GM18502 (cell line): ENCODE measurements at regions not wholly inside any gene's neighbourhood (a gene's known extent, or its start where the extent isn't known, plus 50 kb on each side); places are given as distances from the start of the nearest gene placed in this dataset.
A peak's percentile ranks its signal among the peaks of the same experiment; 100 is the strongest.

Experiments used
- ATAC-seq: cut with Tn5 transposase; IDR thresholded peaks from one replicate; pipeline ENCODE4 v1.9.1; 2021; ENCODE audit warnings: mild to moderate bottlenecking; ENCODE audit not compliant: unreplicated experiment, poor library complexity

- ATAC-seq = no peak
Measured at GRCh38 chr2:18395555-18395954, 164.9 kb downstream of the RDH14 start.

- peak; percentile 95 for ATAC-seq
Measured at GRCh38 chr2:18387441-18388206, 172.8 kb downstream of the RDH14 start.

GRCh38 chr2:18384242-18384641 lies 176.2 kb downstream of the RDH14 start:
- no peak for ATAC-seq

- ATAC-seq = no peak
Measured at GRCh38 chr2:18381386-18381785, 179.1 kb downstream of the RDH14 start.

GRCh38 chr2:18380321-18380720 lies 180.1 kb downstream of the RDH14 start:
- ATAC-seq = no peak

- no peak for ATAC-seq
Measured at GRCh38 chr2:18379870-18380269, 180.6 kb downstream of the RDH14 start.

GRCh38 chr2:18378020-18378653 lies 182.3 kb downstream of the RDH14 start:
- peak; percentile 95 for ATAC-seq

- ATAC-seq = no peak
Measured at GRCh38 chr2:18376936-18377335, 183.5 kb downstream of the RDH14 start.

- no peak for ATAC-seq
Measured at GRCh38 chr2:18373664-18374063, 186.8 kb downstream of the RDH14 start.

- no peak for ATAC-seq
Measured at GRCh38 chr2:18373081-18373480, 187.4 kb downstream of the RDH14 start.

GRCh38 chr2:18372641-18373040 lies 187.8 kb downstream of the RDH14 start:
- no peak for ATAC-seq

- ATAC-seq = no peak
Measured at GRCh38 chr2:18369760-18370159, 190.7 kb downstream of the RDH14 start.

GRCh38 chr2:18368008-18368407 lies 192.4 kb downstream of the RDH14 start:
- ATAC-seq = no peak

GRCh38 chr2:18365342-18365741 lies 195.1 kb downstream of the RDH14 start:
- no peak for ATAC-seq

GRCh38 chr2:18363348-18363747 lies 197.1 kb downstream of the RDH14 start:
- ATAC-seq = no peak

GRCh38 chr2:18362696-18363095 lies 197.8 kb downstream of the RDH14 start:
- ATAC-seq = no peak

- no peak for ATAC-seq
Measured at GRCh38 chr2:18357537-18357936, 202.9 kb downstream of the RDH14 start.

- ATAC-seq = no peak
Measured at GRCh38 chr2:18356676-18357075, 203.8 kb downstream of the RDH14 start.

GRCh38 chr2:18349421-18349820 lies 211.0 kb downstream of the RDH14 start:
- ATAC-seq = no peak

GRCh38 chr2:18346874-18347273 lies 213.6 kb downstream of the RDH14 start:
- ATAC-seq = no peak

GRCh38 chr2:18346344-18346743 lies 214.1 kb downstream of the RDH14 start:
- ATAC-seq = no peak

- ATAC-seq = no peak
Measured at GRCh38 chr2:18345848-18346247, 214.6 kb downstream of the RDH14 start.
